H1 (cell line): ENCODE measurements at regions not wholly inside any gene's neighbourhood (a gene's known extent, or its start where the extent isn't known, plus 50 kb on each side); places are given as distances from the start of the nearest gene placed in this dataset.

ENCODE experiments used
- CTCF ChIA-PET: fragments of 300-600 bp; sonication (Branson Sonifier 250); formaldehyde crosslinking; loops from one replicate; lab custom pipeline; 2021; ENCODE audit not compliant: partially characterized antibody; lab: Charles Lee
- POLR2A ChIA-PET: fragments of 300-600 bp; sonication (Branson Sonifier 250); formaldehyde crosslinking; loops from one replicate; lab custom pipeline; 2021; ENCODE audit warnings: inconsistent platforms; ENCODE audit not compliant: partially characterized antibody; lab: Charles Lee
- DNase-seq, 2 experiments: peaks; one replicate each; pipeline versions ENCODE4 v3.0.0 to v3.0.0-alpha.2; 2010 to 2022; ENCODE audit warnings: low spot score in 2 of 2, low read depth in 1 of 2, mixed read lengths in 1 of 2
- FAIRE-seq: peaks from 2 replicates; lab custom pipeline; 2011; peaks lifted over from hg19 to GRCh38; lab: Jason Lieb, UNC
- H2AFZ ChIP-seq: 2 replicates; pipeline ENCODE4 v1.8.1; 2012; ENCODE audit warnings: low read length, inconsistent platforms
- H2AK5ac ChIP-seq: 2 replicates; pipeline ENCODE4 v1.6.1; 2013; ENCODE audit warnings: low read depth, low read length
- H2BK120ac ChIP-seq: replicated peaks from 2 replicates; pipeline ENCODE3; 2013; ENCODE audit warnings: low read depth, low read length, inconsistent platforms
- H2BK12ac ChIP-seq: 2 replicates; pipeline ENCODE4 v1.6.1; 2013; ENCODE audit warnings: low read depth, low read length
- H2BK15ac ChIP-seq: 2 replicates; pipeline ENCODE4 v1.6.1; 2013; ENCODE audit warnings: low read length
- H2BK20ac ChIP-seq: 2 replicates; pipeline ENCODE4 v1.6.1; 2013; ENCODE audit warnings: low read length
- H2BK5ac ChIP-seq: 2 replicates; pipeline ENCODE4 v1.6.1; 2013; ENCODE audit warnings: low read depth, low read length
- H3K14ac ChIP-seq: 2 replicates; pipeline ENCODE4 v1.6.1; 2013; ENCODE audit warnings: inconsistent platforms; ENCODE audit not compliant: insufficient read length
- H3K18ac ChIP-seq: 2 replicates; pipeline ENCODE4 v1.6.1; 2013; ENCODE audit warnings: low read length; ENCODE audit errors: extremely low read depth
- H3K23ac ChIP-seq: 2 replicates; pipeline ENCODE4 v1.6.1; 2013; ENCODE audit warnings: inconsistent platforms; ENCODE audit not compliant: insufficient read length
- H3K23me2 ChIP-seq: 2 replicates; pipeline ENCODE4 v1.6.1; 2013; ENCODE audit warnings: low read depth, low read length
- H3K27ac ChIP-seq: 2 replicates; pipeline ENCODE4 v1.6.1; 2011; ENCODE audit warnings: low read depth, low read length, inconsistent platforms
- H3K27me3 ChIP-seq, 4 experiments: replicated peaks in 1 of 4; 1 replicate in 1 of 4; 2 replicates in 3 of 4; pipeline versions ENCODE4 v1.6.1 to v1.8.1; 2011 to 2013; ENCODE audit warnings: low read length in 3 of 4, mild to moderate bottlenecking in 3 of 4, inconsistent platforms in 2 of 4, mixed read lengths in 2 of 4, moderate library complexity in 1 of 4; ENCODE audit not compliant: control insufficient read depth in 3 of 4, insufficient read depth in 3 of 4; ENCODE audit errors: extremely low read depth in 1 of 4
- H3K36me3 ChIP-seq, 4 experiments: 2 replicates each; pipeline versions ENCODE4 v1.6.1 to v1.8.1; 2011 to 2013; ENCODE audit warnings: mild to moderate bottlenecking in 4 of 4, low read length in 3 of 4, moderate library complexity in 2 of 4, control low read depth in 1 of 4, inconsistent platforms in 1 of 4; ENCODE audit not compliant: insufficient read depth in 4 of 4, control insufficient read depth in 2 of 4
- H3K4ac ChIP-seq: replicated peaks from 2 replicates; pipeline ENCODE3; 2013; ENCODE audit warnings: low read length, low read depth, mixed read lengths, inconsistent platforms; ENCODE audit not compliant: insufficient read length
- H3K4me1 ChIP-seq, 4 experiments: replicated peaks in 1 of 4; 1 replicate in 1 of 4; 2 replicates in 3 of 4; pipeline versions ENCODE4 v1.6.1 to v1.8.1; 2011 to 2013; ENCODE audit warnings: low read length in 3 of 4, inconsistent platforms in 2 of 4, mixed read lengths in 1 of 4; ENCODE audit not compliant: insufficient read depth in 4 of 4, control insufficient read depth in 3 of 4
- H3K4me2 ChIP-seq, 2 experiments: 2 replicates each; pipeline versions ENCODE4 v1.6.1 to v1.8.1; 2011 to 2013; ENCODE audit warnings: low read depth in 2 of 2, low read length in 2 of 2, control low read depth in 1 of 2, inconsistent platforms in 1 of 2, mild to moderate bottlenecking in 1 of 2; ENCODE audit not compliant: insufficient read depth in 1 of 2
- H3K4me3 ChIP-seq, 4 experiments: fragments of 200-600, 300-600 bp in 1 of 4; sonication (generic), shearing (Covaris generic), sonication (Bioruptor Twin) in 1 of 4; 2 replicates each; pipeline versions ENCODE4 v1.5.1 to v1.8.1; 2011 to 2016; ENCODE audit warnings: low read length in 4 of 4, low read depth in 3 of 4, control low read depth in 2 of 4, inconsistent platforms in 2 of 4, mild to moderate bottlenecking in 2 of 4, mixed read lengths in 1 of 4, moderate library complexity in 1 of 4; ENCODE audit not compliant: insufficient read depth in 2 of 4; ENCODE audit errors: extremely low read depth in 1 of 4
- H3K56ac ChIP-seq: replicated peaks from 2 replicates; pipeline ENCODE3; 2013; ENCODE audit warnings: low read depth, mild to moderate bottlenecking, mixed read lengths, low read length, inconsistent platforms; ENCODE audit not compliant: insufficient read length
- H3K79me1 ChIP-seq: 2 replicates; pipeline ENCODE4 v1.6.1; 2013; ENCODE audit warnings: low read depth, low read length, control low read depth
- H3K79me2 ChIP-seq, 2 experiments: 2 replicates each; pipeline versions ENCODE4 v1.6.1 to v1.8.1; 2012 to 2013; ENCODE audit warnings: low read length in 2 of 2, mild to moderate bottlenecking in 2 of 2, inconsistent platforms in 1 of 2; ENCODE audit not compliant: insufficient read depth in 2 of 2, control insufficient read depth in 1 of 2
- H3K9ac ChIP-seq, 4 experiments: replicated peaks in 1 of 4; 1 replicate in 1 of 4; 2 replicates in 3 of 4; pipeline versions ENCODE4 v1.6.1 to v1.8.1; 2011 to 2013; ENCODE audit warnings: low read depth in 3 of 4, low read length in 3 of 4, control low read depth in 2 of 4, mild to moderate bottlenecking in 2 of 4, moderate library complexity in 2 of 4, inconsistent platforms in 1 of 4; ENCODE audit errors: extremely low read depth in 1 of 4
- H3K9me3 ChIP-seq, 2 experiments: 2 replicates each; pipeline versions ENCODE4 v1.6.1 to v1.8.1; 2012 to 2013; ENCODE audit warnings: mild to moderate bottlenecking in 2 of 2, moderate library complexity in 2 of 2, control low read depth in 1 of 2, inconsistent platforms in 1 of 2, low read depth in 1 of 2, low read length in 1 of 2, mixed read lengths in 1 of 2; ENCODE audit not compliant: insufficient read depth in 2 of 2
- H4K20me1 ChIP-seq, 2 experiments: replicated peaks in 1 of 2; 2 replicates each; pipeline versions ENCODE3 to v1.8.1; 2011 to 2013; ENCODE audit warnings: inconsistent platforms in 2 of 2, low read length in 2 of 2, mild to moderate bottlenecking in 1 of 2; ENCODE audit not compliant: insufficient read depth in 2 of 2, control insufficient read depth in 1 of 2
- H4K5ac ChIP-seq: 2 replicates; pipeline ENCODE4 v1.6.1; 2013; ENCODE audit warnings: low read length, low read depth, mixed read lengths, inconsistent platforms; ENCODE audit not compliant: insufficient read length
- H4K8ac ChIP-seq: 2 replicates; pipeline ENCODE4 v1.8.0; 2013; ENCODE audit warnings: mild to moderate bottlenecking, moderate library complexity, low read length, inconsistent platforms; ENCODE audit not compliant: insufficient read depth; ENCODE audit errors: extremely low read depth
- H4K91ac ChIP-seq: replicated peaks from 2 replicates; pipeline ENCODE3; 2013; ENCODE audit warnings: low read length, mixed read lengths, inconsistent platforms; ENCODE audit not compliant: insufficient read length
- ASH2L ChIP-seq: fragments of 200-600, 300-600 bp; sonication (generic); IDR thresholded peaks from one replicate; pipeline ENCODE4 v1.7.1; 2017; ENCODE audit warnings: low read length
- CBX5 ChIP-seq: fragments of 300-800, 300-1000 bp; sonication (generic); IDR thresholded peaks from 2 replicates; pipeline ENCODE4 v1.7.1; 2016; ENCODE audit warnings: antibody characterized with exemption, low read length, low read depth
- CHD1 ChIP-seq: IDR thresholded peaks from 2 replicates; pipeline ENCODE4 v1.6.1; 2012; ENCODE audit warnings: low read depth, low read length, improper control_type of control experiment
- EGR1 ChIP-seq: IDR thresholded peaks from 2 replicates; pipeline ENCODE4 v1.6.1; 2011; ENCODE audit warnings: low read depth, low read length, borderline replicate concordance
- EZH2 ChIP-seq: fragments of 200-600 bp; sonication (generic); IDR thresholded peaks from 2 replicates; pipeline ENCODE4 v1.7.1; 2012; ENCODE audit warnings: low read depth, mild to moderate bottlenecking, moderate library complexity, low read length, inconsistent platforms; ENCODE audit not compliant: severe bottlenecking
- GTF2F1 ChIP-seq: IDR thresholded peaks from 2 replicates; pipeline ENCODE4 v1.6.1; 2012; ENCODE audit warnings: low read depth, low read length, improper control_type of control experiment, borderline replicate concordance
- KDM4A ChIP-seq: IDR thresholded peaks from one replicate; pipeline ENCODE4 v1.7.1; 2012; ENCODE audit warnings: low read depth, mild to moderate bottlenecking, moderate library complexity, low read length, inconsistent platforms; ENCODE audit not compliant: severe bottlenecking
- POLR2A ChIP-seq, 2 experiments: IDR thresholded peaks; 1 replicate in 1 of 2; 2 replicates in 1 of 2; pipeline ENCODE4 v1.6.1; 2011; ENCODE audit warnings: low read depth in 2 of 2, low read length in 2 of 2, mild to moderate bottlenecking in 2 of 2; ENCODE audit errors: control extremely low read depth in 1 of 2
- SIN3A ChIP-seq, 2 experiments: IDR thresholded peaks in 1 of 2; conservative IDR thresholded peaks in 1 of 2; 2 replicates each; pipeline ENCODE4 v1.6.1; 2011 to 2012; ENCODE audit warnings: low read length in 2 of 2, improper control_type of control experiment in 1 of 2, low read depth in 1 of 2, mild to moderate bottlenecking in 1 of 2
- WGBS, 2 experiments: shearing (Covaris generic) in 1 of 2; methylation state at CpG; one replicate each; pipeline versions ENCODE4 v1.1.6 to v1.1.7; 2013 to 2015; ENCODE audit warnings: low lambda C conversion rate in 2 of 2, mixed read lengths in 2 of 2, inconsistent platforms in 1 of 2, low coverage in 1 of 2, missing lambda C conversion rate in 1 of 2; ENCODE audit not compliant: insufficient replicate concordance in 2 of 2, insufficient coverage in 1 of 2, insufficient read length in 1 of 2; ENCODE audit errors: extremely low coverage in 1 of 2, missing lambda C conversion rate in 1 of 2; 5-methylcytosine and 5-hydroxymethylcytosine counted together

GRCh38 chr6:141607956-141608355 is 524.8 kb upstream of the GJE1 start:
- Histone ChIP-seq H3K56ac (no peak overlapping the region), H3K14ac (no peak overlapping the region), H4K91ac (no peak overlapping the region), H2BK120ac (no peak overlapping the region), H2AK5ac (no peak overlapping the region), H2BK5ac (no peak overlapping the region), H4K20me1 (no peaks in the 10 kb centered on the region), H2BK12ac (no peak overlapping the region), H3K9ac (no peak overlapping the region), H4K5ac (no peak overlapping the region), H3K23ac (no peak overlapping the region), H3K4ac (no peak overlapping the region), H2BK20ac (no peak overlapping the region), H2AFZ (no peak overlapping the region), H3K4me1 (no peaks in the 10 kb centered on the region), H4K8ac (no peak overlapping the region), H3K4me3 (no peak overlapping the region), H3K79me1 (no peaks in the 10 kb centered on the region), H3K9me3 (peaks cover 3 to 7% of the 10 kb centered on the region in 2 experiments; a peak in 2 of 4 replicates), H3K36me3 (no peaks in the 10 kb centered on the region), H2BK15ac (no peak overlapping the region), H3K4me2 (no peak overlapping the region), H3K27me3 (no peaks in the 10 kb centered on the region), H3K27ac (no peak overlapping the region), H3K23me2 (no peaks in the 10 kb centered on the region), H3K79me2 (no peaks in the 10 kb centered on the region), H3K18ac (no peak overlapping the region)
- WGBS, 2 experiments: 94% methylated on average over 3 of the region's 3 CpGs; no CpG with 5 or more reads in 1 of the 2 experiments
- no peak for FAIRE-seq
- POLR2A ChIA-PET: no interaction called here
- CTCF ChIA-PET: no interaction called here
- no peak for DNase-seq
- TF ChIP-seq SIN3A (conservative IDR thresholded peaks at IDR 0.05 in 1 of 2, IDR thresholded peaks at IDR 0.05 in 1 of 2; ENCODE audit: low read depth in 1 of 2, low read length in 2 of 2): no peak
- no peak for TF ChIP-seq EGR1
- TF ChIP-seq POLR2A (IDR thresholded peaks at IDR 0.05; ENCODE audit: control extremely low read depth in 1 of 2, low read depth in 2 of 2, low read length in 2 of 2): no peak
- TF ChIP-seq CBX5: no peak
- TF ChIP-seq KDM4A: no peak
- TF ChIP-seq GTF2F1: no peak
- no peak for TF ChIP-seq EZH2
- no peak for TF ChIP-seq ASH2L
- TF ChIP-seq CHD1: no peak
